ENCODE measurements at regions not wholly inside any gene's neighbourhood (a gene's known extent, or its start where the extent isn't known, plus 50 kb on each side); places are given as distances from the start of the nearest gene placed in this dataset.
"Not testable (repeated sequence)": the region's sequence is repeated elsewhere in the genome, so short reads cannot be mapped to it uniquely, and the experiment has no call there.

GRCh38 chr10:30727524-30727923 is 98.0 kb upstream of the LYZL2 start:
- Histone ChIP-seq H3K27ac (ENCODE audit: low read length) (no peak overlapping the region), H3K4me3 (ENCODE audit: low read length) (no peak overlapping the region), H3F3A (ENCODE audit: insufficient read depth, low read length, poor library complexity, severe bottlenecking) (no peaks in the 10 kb centered on the region), H3K27me3 (ENCODE audit: insufficient read depth, low read depth, low read length) (no peaks in the 10 kb centered on the region), H3K4me2 (ENCODE audit: low read length) (no peak overlapping the region), H3K9ac (ENCODE audit: low read length) (no peak overlapping the region), H3K36me3 (ENCODE audit: insufficient read depth, low read length) (no peaks in the 10 kb centered on the region), H3K9me2 (ENCODE audit: insufficient read depth, low read length) (no peaks in the 10 kb centered on the region), H3K9me3 (ENCODE audit: low read length) (no peaks in the 10 kb centered on the region), H2AFZ (ENCODE audit: low read depth, low read length) (no peak overlapping the region), H4K20me1 (ENCODE audit: insufficient read depth) (no peaks in the 10 kb centered on the region), H3K79me2 (replicated peaks; ENCODE audit: insufficient read depth, low read length) (no peaks in the 10 kb centered on the region)
- TF ChIP-seq TAF1 (IDR thresholded peaks at IDR 0.05; ENCODE audit: low read depth) (no peak), CTCF (IDR thresholded peaks at IDR 0.05; ENCODE audit: poor library complexity, severe bottlenecking) (no peak), MXI1 (conservative IDR thresholded peaks at IDR 0.05; ENCODE audit: poor library complexity, severe bottlenecking) (no peak), REST (IDR thresholded peaks at IDR 0.05; ENCODE audit: borderline replicate concordance) (no peak), POLR2AphosphoS5 (IDR thresholded peaks at IDR 0.05) (no peak), RAD21 (conservative IDR thresholded peaks at IDR 0.05) (no peak), EZH2 (IDR thresholded peaks at IDR 0.05; ENCODE audit: borderline replicate concordance, insufficient read depth, low read length, poor library complexity, severe bottlenecking) (no peak), SMC3 (conservative IDR thresholded peaks at IDR 0.05; ENCODE audit: poor library complexity) (no peak), EP300 (conservative IDR thresholded peaks at IDR 0.05; ENCODE audit: poor library complexity, severe bottlenecking) (no peak)

GRCh38 chr10:30726783-30727414 is 97.3 kb upstream of the LYZL2 start:
- H4K20me1 ChIP-seq (ENCODE audit: insufficient read depth); H3K4me2 ChIP-seq (ENCODE audit: low read length); H3K9me2 ChIP-seq (ENCODE audit: insufficient read depth, low read length): not testable (repeated sequence)

More at GRCh38 chr10:30726783-30727414, 97.3 kb upstream of the LYZL2 start:
- H2AFZ ChIP-seq (ENCODE audit: low read depth, low read length); H3K27ac ChIP-seq (ENCODE audit: low read length); H3K9me3 ChIP-seq (ENCODE audit: low read length); H3K9ac ChIP-seq (ENCODE audit: low read length); H3K27me3 ChIP-seq (ENCODE audit: insufficient read depth, low read depth, low read length); H3K36me3 ChIP-seq (ENCODE audit: insufficient read depth, low read length); H3K79me2 ChIP-seq (replicated peaks; ENCODE audit: insufficient read depth, low read length); H3F3A ChIP-seq (ENCODE audit: insufficient read depth, low read length, poor library complexity, severe bottlenecking); H3K4me3 ChIP-seq (ENCODE audit: low read length): not testable (repeated sequence)
- TF ChIP-seq SMC3 (conservative IDR thresholded peaks at IDR 0.05; ENCODE audit: poor library complexity) (peak; percentile 63), RAD21 (conservative IDR thresholded peaks at IDR 0.05) (peak; percentile 65), CTCF (IDR thresholded peaks at IDR 0.05; ENCODE audit: poor library complexity, severe bottlenecking) (peak; percentile 65)
